Colonic mucosa (tissue), 4 donors: ENCODE measurements at regions not wholly inside any gene's neighbourhood (a gene's known extent, or its start where the extent isn't known, plus 50 kb on each side); places are given as distances from the start of the nearest gene placed in this dataset.

ENCODE experiments used
- DNase-seq: peaks from one replicate; pipeline ENCODE4 v3.0.0-alpha.2; 2020
- H3K27ac ChIP-seq: fragments of 200-600 bp; one replicate; pipeline ENCODE4 v1.8.0; 2021
- H3K27me3 ChIP-seq: fragments of 200-600 bp; one replicate; pipeline ENCODE4 v1.8.0; 2021
- H3K36me3 ChIP-seq: fragments of 200-600 bp; one replicate; pipeline ENCODE4 v1.8.0; 2021
- H3K4me1 ChIP-seq: fragments of 200-600 bp; one replicate; pipeline ENCODE4 v1.8.0; 2021; ENCODE audit warnings: mild to moderate bottlenecking
- H3K4me3 ChIP-seq: fragments of 200-600 bp; one replicate; pipeline ENCODE4 v1.8.0; 2021
- H3K9ac ChIP-seq, 2 donors: one replicate each; pipeline ENCODE4 v1.7.0; 2013; ENCODE audit warnings: control low read depth in 2 of 2, low read depth in 2 of 2, low read length in 2 of 2
- H3K9me3 ChIP-seq: fragments of 200-600 bp; one replicate; pipeline ENCODE4 v1.8.0; 2021
- intact Hi-C: fragments of 100-400 bp; cut with DNase I; formaldehyde crosslinking; loops from one replicate; pipeline ENCODE4 v1.14.1; 2022
- TF ChIP-seq, protein P1 (sequence below): fragments of 200-600 bp; IDR thresholded peaks from one replicate; pipeline ENCODE4 v1.8.0; 2022; ENCODE audit warnings: antibody characterized with exemption, mild to moderate bottlenecking
- donor health status: healthy.
- donor health status: DM: no; HTN: no; CAD: no.
- donor health status: DM: no; HTN: no; CAD: no.

DNA sequence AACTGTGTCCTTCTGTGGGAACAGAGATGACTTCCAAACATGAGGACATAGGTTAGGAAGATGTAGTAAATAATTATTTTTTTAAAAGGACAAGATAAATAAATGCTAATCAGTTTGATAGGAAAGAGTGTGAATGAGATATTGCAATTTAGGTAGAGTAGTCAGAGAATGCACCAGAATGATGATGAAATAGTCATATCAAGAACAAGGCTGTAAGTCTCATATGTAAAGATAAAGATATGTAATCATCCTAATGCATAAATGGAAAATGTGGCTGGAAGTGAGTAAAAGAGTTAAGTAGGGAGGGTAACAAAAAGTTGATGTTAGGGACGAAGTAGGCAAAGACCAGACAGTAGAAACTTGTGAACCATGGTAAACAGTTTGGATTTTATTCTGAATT, 1041.7 kb upstream of the MIR17HG start:
- Histone ChIP-seq H3K36me3 (no peaks in the 10 kb centered on the region), H3K9me3 (no peaks in the 10 kb centered on the region), H3K27me3 (no peaks in the 10 kb centered on the region), H3K4me1 (no peaks in the 10 kb centered on the region), H3K27ac (no peak overlapping the region), H3K4me3 (no peak overlapping the region), H3K9ac (no peak overlapping the region)
- TF ChIP-seq, protein P1, sequence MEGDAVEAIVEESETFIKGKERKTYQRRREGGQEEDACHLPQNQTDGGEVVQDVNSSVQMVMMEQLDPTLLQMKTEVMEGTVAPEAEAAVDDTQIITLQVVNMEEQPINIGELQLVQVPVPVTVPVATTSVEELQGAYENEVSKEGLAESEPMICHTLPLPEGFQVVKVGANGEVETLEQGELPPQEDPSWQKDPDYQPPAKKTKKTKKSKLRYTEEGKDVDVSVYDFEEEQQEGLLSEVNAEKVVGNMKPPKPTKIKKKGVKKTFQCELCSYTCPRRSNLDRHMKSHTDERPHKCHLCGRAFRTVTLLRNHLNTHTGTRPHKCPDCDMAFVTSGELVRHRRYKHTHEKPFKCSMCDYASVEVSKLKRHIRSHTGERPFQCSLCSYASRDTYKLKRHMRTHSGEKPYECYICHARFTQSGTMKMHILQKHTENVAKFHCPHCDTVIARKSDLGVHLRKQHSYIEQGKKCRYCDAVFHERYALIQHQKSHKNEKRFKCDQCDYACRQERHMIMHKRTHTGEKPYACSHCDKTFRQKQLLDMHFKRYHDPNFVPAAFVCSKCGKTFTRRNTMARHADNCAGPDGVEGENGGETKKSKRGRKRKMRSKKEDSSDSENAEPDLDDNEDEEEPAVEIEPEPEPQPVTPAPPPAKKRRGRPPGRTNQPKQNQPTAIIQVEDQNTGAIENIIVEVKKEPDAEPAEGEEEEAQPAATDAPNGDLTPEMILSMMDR: no peak
- no peak for DNase-seq
- intact Hi-C loops: no loop called here

DNA sequence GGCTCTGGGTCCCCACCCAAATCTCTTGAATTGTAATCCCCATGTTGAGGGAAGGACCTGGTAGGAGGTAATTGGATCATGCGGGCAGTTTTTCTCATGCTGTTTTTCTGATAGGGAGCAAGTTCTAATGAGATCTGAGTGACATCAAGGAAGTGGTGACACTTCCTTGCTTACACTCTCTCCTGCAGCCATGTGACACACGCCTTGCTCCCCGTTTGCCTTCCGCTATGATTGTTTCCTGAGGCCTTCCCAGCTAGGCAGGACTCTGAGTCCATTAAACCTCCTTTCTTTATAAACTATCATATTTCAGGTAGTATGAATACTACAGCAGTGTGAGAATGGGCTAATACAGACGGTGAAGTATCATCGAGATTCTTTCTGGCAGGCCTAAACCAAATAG, 1040.4 kb upstream of the MIR17HG start:
- Histone ChIP-seq H3K36me3 (no peaks in the 10 kb centered on the region), H3K4me3 (no peak overlapping the region), H3K4me1 (no peaks in the 10 kb centered on the region), H3K9me3 (no peaks in the 10 kb centered on the region), H3K27ac (no peak overlapping the region), H3K27me3 (no peaks in the 10 kb centered on the region), H3K9ac (no peak overlapping the region)
- TF ChIP-seq, protein P1: no peak
- no peak for DNase-seq
- intact Hi-C loops: no loop called here

DNA sequence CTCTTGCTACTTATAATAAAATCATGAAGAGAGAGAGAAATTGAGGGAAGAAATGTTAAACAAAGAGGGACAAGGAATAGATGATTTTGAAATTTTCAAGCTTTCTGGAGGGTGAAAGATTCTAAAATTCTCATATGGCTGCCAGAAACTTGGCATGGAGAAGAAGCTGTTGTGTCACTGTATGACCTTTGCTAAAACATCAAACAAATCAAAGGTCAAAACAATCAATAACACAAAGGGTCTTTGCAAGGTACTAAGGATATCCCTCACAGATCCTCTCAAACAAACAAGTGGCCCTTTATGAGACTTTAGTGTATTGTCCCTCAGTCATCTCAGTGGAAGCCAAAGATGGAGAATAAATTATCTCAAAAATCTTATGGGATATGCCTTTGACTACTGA, 1039.2 kb upstream of the MIR17HG start:
- no peaks in the 10 kb centered on the region for H3K9me3 ChIP-seq
- no peak overlapping the region for H3K9ac ChIP-seq
- TF ChIP-seq, protein P1: no peak
- H3K4me1 ChIP-seq: no peaks in the 10 kb centered on the region
- intact Hi-C loops: no loop called here
- no peak for DNase-seq
- no peaks in the 10 kb centered on the region for H3K36me3 ChIP-seq
- H3K27me3 ChIP-seq: no peaks in the 10 kb centered on the region
- H3K4me3 ChIP-seq: no peak overlapping the region
- H3K27ac ChIP-seq: no peak overlapping the region

DNA sequence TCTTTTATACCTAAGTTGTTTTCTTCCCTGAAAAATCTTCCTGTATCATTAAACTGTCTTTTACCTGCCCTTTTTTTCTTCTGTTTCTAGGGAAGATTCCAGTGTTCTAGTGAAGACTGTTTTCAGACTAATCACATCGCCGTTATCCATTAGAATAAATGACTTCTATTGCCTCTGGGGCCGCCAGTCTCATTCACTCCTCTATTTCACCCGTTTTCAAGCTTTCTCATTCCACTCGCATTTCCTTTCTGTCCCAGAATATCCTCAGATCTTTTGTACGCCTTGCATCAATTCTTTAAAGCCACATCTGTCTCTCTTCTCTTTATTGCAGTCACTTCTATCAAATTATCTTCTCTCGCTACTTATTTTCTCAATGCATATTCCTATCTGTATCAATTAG, 1035.6 kb upstream of the MIR17HG start:
- Histone ChIP-seq H3K27me3 (no peaks in the 10 kb centered on the region), H3K4me1 (no peaks in the 10 kb centered on the region), H3K9me3 (no peaks in the 10 kb centered on the region), H3K36me3 (no peaks in the 10 kb centered on the region), H3K9ac (no peak overlapping the region), H3K4me3 (no peak overlapping the region), H3K27ac (no peak overlapping the region)
- TF ChIP-seq, protein P1: no peak
- DNase-seq: no peak
- intact Hi-C loops: no loop called here

DNA sequence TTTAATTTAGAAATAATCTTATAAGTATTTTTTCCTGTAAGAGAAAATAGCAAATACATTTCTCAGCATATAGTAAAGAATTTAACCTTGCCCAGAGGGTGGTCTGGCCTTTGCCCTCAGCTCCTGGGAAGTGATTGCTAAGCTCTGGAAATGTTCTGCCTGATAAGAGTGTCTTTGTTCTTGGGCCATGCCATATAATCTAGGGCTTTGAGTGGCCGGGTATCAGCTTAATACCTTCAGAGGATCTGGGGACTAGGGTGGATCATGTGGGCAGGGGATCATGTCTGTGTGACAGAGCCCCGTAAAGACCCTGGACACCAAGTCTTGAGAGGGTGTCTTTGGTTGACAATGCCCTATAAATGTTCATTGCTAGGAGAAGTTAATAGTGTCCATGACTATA, 1032.4 kb upstream of the MIR17HG start:
- Histone ChIP-seq H3K4me3 (no peak overlapping the region), H3K27me3 (no peaks in the 10 kb centered on the region), H3K27ac (no peak overlapping the region), H3K9ac (no peak overlapping the region), H3K36me3 (no peaks in the 10 kb centered on the region), H3K4me1 (no peaks in the 10 kb centered on the region), H3K9me3 (no peaks in the 10 kb centered on the region)
- DNase-seq: no peak
- intact Hi-C loops: no loop called here
- TF ChIP-seq, protein P1: no peak

DNA sequence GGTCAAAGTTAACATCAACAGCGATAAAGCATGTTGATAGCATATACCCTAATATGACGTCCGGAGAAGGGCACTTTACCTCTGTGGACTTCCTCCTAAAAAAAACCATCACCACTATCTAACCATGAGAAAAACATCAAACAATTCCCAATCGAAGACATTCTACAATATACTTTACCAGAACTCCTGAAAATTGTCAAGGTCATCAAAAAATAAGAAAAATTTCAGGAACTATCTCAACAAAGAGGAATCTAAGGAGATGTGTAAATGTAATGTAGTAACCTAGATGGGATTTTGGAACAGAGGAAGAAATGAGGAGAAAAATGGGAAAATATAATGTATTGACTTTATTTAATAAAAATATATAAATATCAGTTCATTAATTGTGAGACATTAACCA, 1026.8 kb upstream of the MIR17HG start:
- Histone ChIP-seq H3K4me1 (no peaks in the 10 kb centered on the region), H3K27me3 (no peaks in the 10 kb centered on the region), H3K9me3 (no peaks in the 10 kb centered on the region), H3K4me3 (no peak overlapping the region), H3K9ac (no peak overlapping the region), H3K36me3 (no peaks in the 10 kb centered on the region), H3K27ac (no peak overlapping the region)
- TF ChIP-seq, protein P1: no peak
- no peak for DNase-seq
- intact Hi-C loops: no loop called here
